ENCODE measurements at regions not wholly inside any gene's neighbourhood (a gene's known extent, or its start where the extent isn't known, plus 50 kb on each side); places are given as distances from the start of the nearest gene placed in this dataset.

GRCh38 chr14:94923786-94924185, 153.9 kb upstream of the GSC start:
- no peak for ATAC-seq

GRCh38 chr14:94922595-94923239, 152.8 kb upstream of the GSC start:
- ATAC-seq, result no peak
- no peak for TF ChIP-seq SNAI2 (CRISPR knock-in tag; IDR thresholded peaks at IDR 0.05)
- no peak for TF ChIP-seq PATZ1 (CRISPR knock-in tag; IDR thresholded peaks at IDR 0.05; ENCODE audit: borderline replicate concordance)
- no peak for TF ChIP-seq ISL1 (CRISPR knock-in tag; IDR thresholded peaks at IDR 0.05)
- no peak for TF ChIP-seq ZFP3 (CRISPR knock-in tag; IDR thresholded peaks at IDR 0.05)
- no peak for TF ChIP-seq OSR1 (CRISPR knock-in tag; IDR thresholded peaks at IDR 0.05)
- TF ChIP-seq TOX (CRISPR knock-in tag; IDR thresholded peaks at IDR 0.05; ENCODE audit: borderline replicate concordance), result no peak
- TF ChIP-seq ARNTL (CRISPR knock-in tag; IDR thresholded peaks at IDR 0.05; ENCODE audit: borderline replicate concordance, low read depth), result no peak
- TF ChIP-seq ZFP30 (CRISPR knock-in tag; IDR thresholded peaks at IDR 0.05), result no peak
- TF ChIP-seq CSRNP3 (CRISPR knock-in tag; IDR thresholded peaks at IDR 0.05), result no peak
- no peak for TF ChIP-seq BACH2 (CRISPR knock-in tag; IDR thresholded peaks at IDR 0.05; ENCODE audit: borderline replicate concordance)
- no peak for TF ChIP-seq POU6F1 (CRISPR knock-in tag; IDR thresholded peaks at IDR 0.05; ENCODE audit: borderline replicate concordance, low read depth)
- no peak for TF ChIP-seq TCF4 (CRISPR knock-in tag; IDR thresholded peaks at IDR 0.05; ENCODE audit: borderline replicate concordance)
- no peak for TF ChIP-seq ZNF565 (CRISPR knock-in tag; conservative IDR thresholded peaks at IDR 0.05; ENCODE audit: low read depth)
- no peak for TF ChIP-seq GLIS3 (CRISPR knock-in tag; IDR thresholded peaks at IDR 0.05)
- no peak for TF ChIP-seq RARB (CRISPR knock-in tag; IDR thresholded peaks at IDR 0.05)
- TF ChIP-seq ESRRG (CRISPR knock-in tag; IDR thresholded peaks at IDR 0.05), result no peak
- no peak for TF ChIP-seq ZC3H10 (CRISPR knock-in tag; IDR thresholded peaks at IDR 0.05)

More at GRCh38 chr14:94923786-94924185, 153.9 kb upstream of the GSC start:
- TF ChIP-seq PPARA (CRISPR knock-in tag; IDR thresholded peaks at IDR 0.05; ENCODE audit: borderline replicate concordance), result no peak
- TF ChIP-seq ZC3H10 (CRISPR knock-in tag; IDR thresholded peaks at IDR 0.05), result no peak
- no peak for TF ChIP-seq ZNF70 (CRISPR knock-in tag; IDR thresholded peaks at IDR 0.05)
- no peak for TF ChIP-seq CSRNP3 (CRISPR knock-in tag; IDR thresholded peaks at IDR 0.05)
- no peak for TF ChIP-seq CSDC2 (CRISPR knock-in tag; IDR thresholded peaks at IDR 0.05)

- no peak for ATAC-seq
- no peak for TF ChIP-seq ARNTL (CRISPR knock-in tag; IDR thresholded peaks at IDR 0.05; ENCODE audit: borderline replicate concordance, low read depth)
These were observed 152.1 kb upstream of the GSC start for GRCh38 chr14:94921882-94922585.

GRCh38 chr14:94921456-94921855, 151.5 kb upstream of the GSC start:
- no peak for TF ChIP-seq PPARA (CRISPR knock-in tag; IDR thresholded peaks at IDR 0.05; ENCODE audit: borderline replicate concordance)
- ATAC-seq, result no peak

- no peak for ATAC-seq
- TF ChIP-seq ZC3H10 (CRISPR knock-in tag; IDR thresholded peaks at IDR 0.05) (no peak), ESRRG (CRISPR knock-in tag; IDR thresholded peaks at IDR 0.05) (no peak), PATZ1 (CRISPR knock-in tag; IDR thresholded peaks at IDR 0.05; ENCODE audit: borderline replicate concordance) (no peak), CSRNP3 (CRISPR knock-in tag; IDR thresholded peaks at IDR 0.05) (no peak), POU6F1 (CRISPR knock-in tag; IDR thresholded peaks at IDR 0.05; ENCODE audit: borderline replicate concordance, low read depth) (no peak), ZFP3 (CRISPR knock-in tag; IDR thresholded peaks at IDR 0.05) (no peak), PPARA (CRISPR knock-in tag; IDR thresholded peaks at IDR 0.05; ENCODE audit: borderline replicate concordance) (no peak), TOX (CRISPR knock-in tag; IDR thresholded peaks at IDR 0.05; ENCODE audit: borderline replicate concordance) (no peak)
These were observed 150.0 kb upstream of the GSC start for GRCh38 chr14:94919896-94920295.
